DND-41 (cell line): ENCODE measurements at regions not wholly inside any gene's neighbourhood (a gene's known extent, or its start where the extent isn't known, plus 50 kb on each side); places are given as distances from the start of the nearest gene placed in this dataset.

Experiments
- ATAC-seq: fragments of 200-7000 bp; cut with Tn5 transposase; 3 replicates; pipeline ENCODE4 v1.9.1; 2021; ENCODE audit warnings: low read depth; ENCODE audit not compliant: insufficient read depth
- DNase-seq: peaks from one replicate; pipeline ENCODE4 v3.0.0-alpha.2; 2020
- H2AFZ ChIP-seq: 2 replicates; pipeline ENCODE4 v1.6.0; 2012; ENCODE audit warnings: low read depth, low read length
- H3K27ac ChIP-seq: 2 replicates; pipeline ENCODE4 v1.5.1; 2012; ENCODE audit warnings: low read length, inconsistent platforms
- H3K27me3 ChIP-seq: fragments of 200-600 bp; sonication (generic); 2 replicates; pipeline ENCODE4 v1.6.0; 2012; ENCODE audit warnings: low read length, mild to moderate bottlenecking, inconsistent platforms; ENCODE audit not compliant: insufficient read depth, poor library complexity
- H3K36me3 ChIP-seq: 2 replicates; pipeline ENCODE4 v1.5.1; 2012; ENCODE audit warnings: low read length, inconsistent platforms; ENCODE audit not compliant: insufficient read depth
- H3K4me1 ChIP-seq: 2 replicates; pipeline ENCODE4 v1.5.1; 2012; ENCODE audit warnings: mild to moderate bottlenecking, low read length; ENCODE audit not compliant: insufficient read depth
- H3K4me2 ChIP-seq: 2 replicates; pipeline ENCODE4 v1.6.0; 2012; ENCODE audit warnings: mild to moderate bottlenecking, moderate library complexity, low read length, inconsistent platforms; ENCODE audit not compliant: insufficient read depth
- H3K4me3 ChIP-seq, 2 experiments: fragments of 200-600 bp in 1 of 2; shearing (Covaris generic) in 1 of 2; 2 replicates each; pipeline ENCODE4 v1.5.1; 2012 to 2016; ENCODE audit warnings: inconsistent platforms in 2 of 2, low read length in 2 of 2, mild to moderate bottlenecking in 2 of 2, low read depth in 1 of 2, moderate library complexity in 1 of 2
- H3K79me2 ChIP-seq: 2 replicates; pipeline ENCODE4 v1.6.0; 2012; ENCODE audit warnings: low read length, inconsistent platforms; ENCODE audit not compliant: insufficient read depth
- H3K9ac ChIP-seq: 2 replicates; pipeline ENCODE4 v1.6.0; 2012; ENCODE audit warnings: low read depth, mild to moderate bottlenecking, inconsistent platforms, low read length, moderate library complexity
- H3K9me3 ChIP-seq: 2 replicates; pipeline ENCODE4 v1.5.1; 2012; ENCODE audit warnings: low read length, moderate library complexity, mild to moderate bottlenecking, inconsistent platforms; ENCODE audit not compliant: insufficient read depth, severe bottlenecking
- H4K20me1 ChIP-seq: 2 replicates; pipeline ENCODE4 v1.6.0; 2012; ENCODE audit warnings: low read length; ENCODE audit not compliant: insufficient read depth
- EZH2 ChIP-seq: IDR thresholded peaks from 3 replicates; pipeline ENCODE4 v1.6.1; 2012; ENCODE audit warnings: borderline replicate concordance, low read depth, mild to moderate bottlenecking, moderate library complexity, low read length, inconsistent platforms; ENCODE audit not compliant: severe bottlenecking
- TF ChIP-seq, protein P1 (sequence below): IDR thresholded peaks from 2 replicates; pipeline ENCODE4 v1.5.1; 2012; ENCODE audit warnings: borderline replicate concordance, low read length, moderate library complexity, mild to moderate bottlenecking; ENCODE audit not compliant: poor library complexity, severe bottlenecking; ENCODE audit errors: extremely low read depth

DNA sequence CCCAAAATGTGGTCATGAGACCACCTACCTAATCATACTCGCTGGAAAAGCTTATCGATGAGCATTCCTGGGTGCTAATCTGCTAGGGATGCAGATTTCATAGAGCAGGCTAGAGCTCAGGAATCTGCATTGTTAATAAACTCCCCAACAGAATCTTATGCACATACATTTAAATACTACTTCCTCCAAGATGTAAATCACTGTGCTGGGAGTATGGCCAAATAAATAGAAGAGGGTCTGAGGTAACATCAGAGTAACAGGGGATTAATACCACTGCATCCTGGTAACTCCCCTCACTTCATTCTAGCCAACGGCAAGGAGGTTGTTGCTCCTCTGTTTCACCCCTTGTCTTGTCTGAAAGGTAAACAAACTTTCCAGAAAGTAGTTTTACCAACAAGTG is 118.3 kb upstream of the SEMA6D start:
- Histone ChIP-seq H3K36me3 (no peaks in the 10 kb centered on the region), H3K27me3 (no peaks in the 10 kb centered on the region), H3K27ac (no peak overlapping the region), H3K79me2 (no peaks in the 10 kb centered on the region), H4K20me1 (no peaks in the 10 kb centered on the region), H3K4me3 (no peak overlapping the region), H3K9me3 (no peaks in the 10 kb centered on the region), H2AFZ (no peak overlapping the region), H3K9ac (no peak overlapping the region), H3K4me1 (no peaks in the 10 kb centered on the region), H3K4me2 (no peak overlapping the region)
- TF ChIP-seq EZH2: no peak
- TF ChIP-seq, protein P1, sequence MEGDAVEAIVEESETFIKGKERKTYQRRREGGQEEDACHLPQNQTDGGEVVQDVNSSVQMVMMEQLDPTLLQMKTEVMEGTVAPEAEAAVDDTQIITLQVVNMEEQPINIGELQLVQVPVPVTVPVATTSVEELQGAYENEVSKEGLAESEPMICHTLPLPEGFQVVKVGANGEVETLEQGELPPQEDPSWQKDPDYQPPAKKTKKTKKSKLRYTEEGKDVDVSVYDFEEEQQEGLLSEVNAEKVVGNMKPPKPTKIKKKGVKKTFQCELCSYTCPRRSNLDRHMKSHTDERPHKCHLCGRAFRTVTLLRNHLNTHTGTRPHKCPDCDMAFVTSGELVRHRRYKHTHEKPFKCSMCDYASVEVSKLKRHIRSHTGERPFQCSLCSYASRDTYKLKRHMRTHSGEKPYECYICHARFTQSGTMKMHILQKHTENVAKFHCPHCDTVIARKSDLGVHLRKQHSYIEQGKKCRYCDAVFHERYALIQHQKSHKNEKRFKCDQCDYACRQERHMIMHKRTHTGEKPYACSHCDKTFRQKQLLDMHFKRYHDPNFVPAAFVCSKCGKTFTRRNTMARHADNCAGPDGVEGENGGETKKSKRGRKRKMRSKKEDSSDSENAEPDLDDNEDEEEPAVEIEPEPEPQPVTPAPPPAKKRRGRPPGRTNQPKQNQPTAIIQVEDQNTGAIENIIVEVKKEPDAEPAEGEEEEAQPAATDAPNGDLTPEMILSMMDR: no peak
- DNase-seq (no peak), ATAC-seq (no peak)

DNA sequence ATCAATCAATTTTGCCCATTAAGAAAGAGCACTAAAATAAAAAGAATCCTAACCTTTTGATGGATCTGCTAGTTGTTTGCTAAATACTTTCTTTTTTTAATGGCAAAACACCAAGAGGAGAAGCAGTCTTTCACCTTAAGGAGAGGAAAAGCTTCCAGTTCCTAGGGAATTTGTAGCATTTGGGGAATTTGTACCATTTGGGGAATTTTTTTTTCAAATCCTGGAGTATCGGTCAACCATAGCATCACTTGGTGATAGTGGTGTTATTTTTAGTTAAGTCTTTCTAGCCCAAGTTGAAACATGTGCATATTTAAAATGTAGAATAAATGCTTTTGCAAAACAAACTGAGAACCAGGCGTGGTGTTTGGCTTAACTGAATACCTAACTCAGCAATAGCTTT is 117.5 kb upstream of the SEMA6D start:
- DNase-seq (no peak), ATAC-seq (no peak)
- H3K27me3 ChIP-seq: no peaks in the 10 kb centered on the region
- no peak for TF ChIP-seq EZH2
- TF ChIP-seq, protein P1: no peak
- no peaks in the 10 kb centered on the region for H4K20me1 ChIP-seq
- no peak overlapping the region for H3K4me3 ChIP-seq
- no peak overlapping the region for H2AFZ ChIP-seq
- no peak overlapping the region for H3K27ac ChIP-seq
- H3K9ac ChIP-seq: no peak overlapping the region
- no peak overlapping the region for H3K4me2 ChIP-seq
- H3K36me3 ChIP-seq: no peaks in the 10 kb centered on the region
- H3K9me3 ChIP-seq: no peaks in the 10 kb centered on the region
- no peaks in the 10 kb centered on the region for H3K79me2 ChIP-seq
- no peaks in the 10 kb centered on the region for H3K4me1 ChIP-seq

DNA sequence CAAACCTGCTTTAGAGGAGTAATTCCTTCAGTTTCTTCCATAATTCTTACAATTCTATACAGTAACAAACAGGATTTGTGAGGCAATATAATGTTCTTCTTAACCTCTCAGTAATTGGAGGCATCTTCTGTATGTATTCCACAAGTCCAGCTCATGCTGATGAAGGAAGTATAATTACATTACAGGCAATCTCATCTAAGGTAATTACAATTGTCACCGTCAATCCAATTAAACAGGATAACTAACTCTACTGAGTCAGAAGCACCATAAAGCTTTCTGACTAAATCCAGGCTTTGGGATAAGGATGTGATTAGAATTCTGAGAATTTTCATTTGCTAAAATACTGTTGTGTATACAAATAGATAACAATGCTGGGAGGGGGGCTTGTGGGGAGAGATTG is 115.2 kb upstream of the SEMA6D start:
- Histone ChIP-seq H3K4me3 (no peak overlapping the region), H3K27ac (no peak overlapping the region), H3K36me3 (no peaks in the 10 kb centered on the region), H3K9me3 (no peaks in the 10 kb centered on the region), H3K27me3 (no peaks in the 10 kb centered on the region), H3K79me2 (no peaks in the 10 kb centered on the region), H4K20me1 (no peaks in the 10 kb centered on the region), H3K4me2 (no peak overlapping the region), H3K4me1 (no peaks in the 10 kb centered on the region), H2AFZ (no peak overlapping the region), H3K9ac (no peak overlapping the region)
- no peak for DNase-seq
- ATAC-seq: no peak
- TF ChIP-seq, protein P1: no peak
- TF ChIP-seq EZH2: no peak

DNA sequence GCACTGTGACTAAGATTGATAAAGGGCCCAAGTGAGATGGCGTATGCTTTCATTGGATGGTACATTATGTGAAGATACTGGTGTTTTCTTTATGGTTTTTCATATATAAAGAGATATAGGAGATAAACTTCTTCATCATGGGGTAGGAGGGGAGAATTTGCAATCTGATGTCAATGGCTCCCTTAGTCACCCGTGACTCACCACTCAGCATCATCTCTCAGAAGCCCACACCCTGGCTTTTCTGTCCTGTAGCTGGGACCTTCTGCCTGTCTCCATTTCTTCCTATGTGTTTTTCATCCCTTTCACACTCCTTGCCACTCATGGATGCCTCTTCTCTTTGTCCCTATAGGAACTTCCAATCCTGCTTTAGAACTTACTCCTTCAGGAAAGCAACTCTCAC is 114.3 kb upstream of the SEMA6D start:
- DNase-seq (no peak), ATAC-seq (no peak)
- no peaks in the 10 kb centered on the region for H3K36me3 ChIP-seq
- H4K20me1 ChIP-seq: no peaks in the 10 kb centered on the region
- no peak overlapping the region for H3K27ac ChIP-seq
- no peaks in the 10 kb centered on the region for H3K79me2 ChIP-seq
- no peaks in the 10 kb centered on the region for H3K27me3 ChIP-seq
- H2AFZ ChIP-seq: no peak overlapping the region
- H3K4me2 ChIP-seq: no peak overlapping the region
- no peak overlapping the region for H3K4me3 ChIP-seq
- no peaks in the 10 kb centered on the region for H3K9me3 ChIP-seq
- TF ChIP-seq, protein P1: no peak
- no peak overlapping the region for H3K9ac ChIP-seq
- no peaks in the 10 kb centered on the region for H3K4me1 ChIP-seq
